SK-N-SH (cell line): ENCODE measurements at regions not wholly inside any gene's neighbourhood (a gene's known extent, or its start where the extent isn't known, plus 50 kb on each side); places are given as distances from the start of the nearest gene placed in this dataset.

Experiments used
- CTCF ChIA-PET: fragments of 300-600, 350-600 bp; formaldehyde crosslinking; extraction: SDS; loops from one replicate; lab custom pipeline; 2021; lab: Yijun Ruan, JAX
- POLR2A ChIA-PET: fragments of 350-600 bp; sonication (Branson Sonifier 250); formaldehyde crosslinking; extraction: SDS; loops from one replicate; lab custom pipeline; 2020; ENCODE audit warnings: antibody characterized with exemption, inconsistent platforms; lab: Yijun Ruan, JAX
- DNase-seq: peaks from one replicate; pipeline ENCODE4 v3.0.0; 2012
- H2AFZ ChIP-seq: fragments of 200-600 bp; sonication (generic); 2 replicates; pipeline ENCODE4 v1.8.1; 2016; ENCODE audit warnings: antibody characterized with exemption, mild to moderate bottlenecking, low read depth
- H3F3A ChIP-seq: fragments of 200-600 bp; sonication (generic); replicated peaks from 2 replicates; pipeline ENCODE3; 2016; ENCODE audit warnings: antibody characterized with exemption, mild to moderate bottlenecking; ENCODE audit not compliant: insufficient read depth
- H3K27ac ChIP-seq, 2 experiments: fragments of 200-500 bp in 1 of 2; fragments of 200-600 bp in 1 of 2; sonication (Bioruptor generic) in 1 of 2; sonication (generic), shearing (Covaris generic) in 1 of 2; 2 replicates each; pipeline versions ENCODE4 v1.5.1 to v1.6.1; 2014 to 2016; ENCODE audit warnings: low read depth in 2 of 2, inconsistent platforms in 1 of 2, low read length in 1 of 2, mild to moderate bottlenecking in 1 of 2, mixed read lengths in 1 of 2
- H3K27me3 ChIP-seq: fragments of 200-600 bp; sonication (generic), shearing (Covaris generic); 2 replicates; pipeline ENCODE4 v1.6.1; 2016; ENCODE audit warnings: mixed run types; ENCODE audit not compliant: insufficient read depth
- H3K36me3 ChIP-seq, 2 experiments: fragments of 200-500 bp in 1 of 2; fragments of 200-600 bp in 1 of 2; sonication (Bioruptor generic) in 1 of 2; sonication (generic) in 1 of 2; replicated peaks in 1 of 2; 2 replicates each; pipeline versions ENCODE3 to v1.5.1; 2014 to 2016; ENCODE audit warnings: low read length in 1 of 2, mild to moderate bottlenecking in 1 of 2; ENCODE audit not compliant: insufficient read depth in 2 of 2, control insufficient read depth in 1 of 2
- H3K4me1 ChIP-seq, 2 experiments: fragments of 200-500 bp in 1 of 2; fragments of 200-600 bp in 1 of 2; sonication (Bioruptor generic) in 1 of 2; sonication (generic), shearing (Covaris generic) in 1 of 2; 2 replicates each; pipeline versions ENCODE4 v1.5.1 to v1.6.1; 2014 to 2016; ENCODE audit warnings: low read depth in 1 of 2, low read length in 1 of 2, mixed run types in 1 of 2; ENCODE audit not compliant: insufficient read depth in 2 of 2, control insufficient read depth in 1 of 2
- H3K4me2 ChIP-seq: fragments of 200-600 bp; sonication (generic), shearing (Covaris generic); 2 replicates; pipeline ENCODE4 v1.6.1; 2017; ENCODE audit warnings: mixed run types
- H3K4me3 ChIP-seq, 2 experiments: fragments of 200-500 bp in 1 of 2; fragments of 200-600 bp in 1 of 2; sonication (Bioruptor generic) in 1 of 2; sonication (generic), shearing (Covaris generic) in 1 of 2; 2 replicates each; pipeline versions ENCODE4 v1.5.1 to v1.8.1; 2014 to 2016; ENCODE audit warnings: low read depth in 2 of 2, inconsistent platforms in 1 of 2, low read length in 1 of 2, mild to moderate bottlenecking in 1 of 2, mixed read lengths in 1 of 2, moderate library complexity in 1 of 2
- H3K79me2 ChIP-seq: fragments of 200-600 bp; sonication (generic); 2 replicates; pipeline ENCODE4 v1.8.1; 2017; ENCODE audit warnings: mild to moderate bottlenecking; ENCODE audit not compliant: insufficient read depth
- H3K9ac ChIP-seq: fragments of 200-600 bp; sonication (generic); 2 replicates; pipeline ENCODE4 v1.6.1; 2017; ENCODE audit warnings: mixed run types
- H3K9me2 ChIP-seq: fragments of 200-600 bp; sonication (generic); 2 replicates; pipeline ENCODE4 v1.6.1; 2017; ENCODE audit warnings: mixed run types
- H3K9me3 ChIP-seq: fragments of 200-600 bp; sonication (generic); 2 replicates; pipeline ENCODE4 v1.6.1; 2017; ENCODE audit warnings: mixed run types, mild to moderate bottlenecking, moderate library complexity
- H4K20me1 ChIP-seq: fragments of 200-600 bp; sonication (generic); 2 replicates; pipeline ENCODE4 v1.6.1; 2017; ENCODE audit warnings: mild to moderate bottlenecking, mixed run types; ENCODE audit not compliant: insufficient read depth
- FOSL2 ChIP-seq: IDR thresholded peaks from 2 replicates; pipeline ENCODE4 v1.4.0; 2012; ENCODE audit warnings: low read depth, mild to moderate bottlenecking, moderate library complexity, borderline replicate concordance
- FOXM1 ChIP-seq: IDR thresholded peaks from 2 replicates; pipeline ENCODE4 v1.4.0; 2012; ENCODE audit warnings: low read depth, mild to moderate bottlenecking
- JUND ChIP-seq: IDR thresholded peaks from 2 replicates; pipeline ENCODE4 v1.4.0; 2012
- RXRA ChIP-seq: IDR thresholded peaks from 2 replicates; pipeline ENCODE4 v1.4.0; 2012; ENCODE audit warnings: low read depth, mild to moderate bottlenecking, borderline replicate concordance
- SIN3A ChIP-seq: IDR thresholded peaks from 2 replicates; pipeline ENCODE4 v1.6.1; 2012; ENCODE audit warnings: low read depth, mild to moderate bottlenecking, low read length, moderate library complexity, borderline replicate concordance
- TEAD4 ChIP-seq: IDR thresholded peaks from 2 replicates; pipeline ENCODE4 v1.4.0; 2012; ENCODE audit warnings: mild to moderate bottlenecking, borderline replicate concordance; ENCODE audit not compliant: insufficient read depth
- WGBS: methylation state at CpG from one replicate; pipeline ENCODE4 v1.1.6; 2017; ENCODE audit warnings: low lambda C conversion rate; 5-methylcytosine and 5-hydroxymethylcytosine counted together
- TF ChIP-seq, protein P1 (sequence below): IDR thresholded peaks from 2 replicates; pipeline ENCODE4 v1.4.0; 2012; ENCODE audit warnings: low read depth, borderline replicate concordance
- TF ChIP-seq, protein P2 (sequence below): fragments of 200-600 bp; sonication (generic); IDR thresholded peaks from 2 replicates; pipeline ENCODE4 v1.6.1; 2017; ENCODE audit warnings: antibody characterized with exemption, mild to moderate bottlenecking, moderate library complexity
- TF ChIP-seq, protein P3 (sequence below): fragments of 150-350 bp; IDR thresholded peaks from 2 replicates; pipeline ENCODE4 v1.6.1; 2017; ENCODE audit warnings: antibody characterized with exemption, low read length, low read depth, borderline replicate concordance

DNA sequence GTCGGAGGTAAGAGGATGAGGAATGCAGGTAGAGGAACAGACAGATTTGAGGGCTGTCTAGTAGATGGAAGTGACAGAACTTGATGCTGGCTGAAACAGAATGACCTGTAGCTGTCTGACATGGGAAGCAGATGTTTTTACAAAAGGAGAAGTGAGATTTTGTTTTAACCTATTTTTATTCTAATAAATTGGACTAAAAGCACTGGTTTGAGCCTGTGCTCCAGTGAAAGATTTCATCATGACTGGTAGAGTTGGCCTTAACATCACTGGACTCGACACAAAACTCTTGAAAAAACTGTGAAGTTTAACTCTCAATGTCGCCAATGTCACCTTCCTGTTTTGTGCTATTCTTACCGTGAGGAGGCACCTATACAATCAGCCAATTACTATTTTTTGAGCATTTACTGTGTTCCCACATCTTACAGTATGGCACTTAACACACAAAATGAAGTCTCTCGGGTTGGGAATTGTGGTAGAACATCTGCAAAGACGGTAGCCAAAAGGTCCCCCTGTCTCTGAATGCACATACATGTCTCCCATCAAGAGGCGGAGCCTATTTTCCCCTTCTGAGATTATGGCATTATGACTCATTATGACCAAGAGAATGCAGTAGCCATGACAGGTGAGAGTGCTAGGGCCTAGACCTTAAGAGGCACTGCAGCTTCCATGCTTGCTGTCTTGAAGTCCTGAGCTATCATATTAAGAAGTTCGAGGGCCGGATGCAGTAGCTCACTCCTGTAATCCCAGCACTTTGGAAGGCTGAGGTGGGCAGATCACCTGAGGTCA is 93.2 kb downstream of the FOXF2 start:
- H3K36me3 ChIP-seq, result no peaks in the 10 kb centered on the region
- H4K20me1 ChIP-seq, result no peaks in the 10 kb centered on the region
- H3K9me2 ChIP-seq, result no peaks in the 10 kb centered on the region
- no peak for DNase-seq
- H3K9me3 ChIP-seq, result no peaks in the 10 kb centered on the region
- H2AFZ ChIP-seq, result no peak overlapping the region
- CTCF ChIA-PET, result no interaction called here
- no peak overlapping the region for H3K9ac ChIP-seq
- H3K79me2 ChIP-seq, result no peaks in the 10 kb centered on the region
- no peaks in the 10 kb centered on the region for H3F3A ChIP-seq
- no peaks in the 10 kb centered on the region for H3K4me1 ChIP-seq
- TF ChIP-seq RXRA (no peak), FOXM1 (no peak), TEAD4 (no peak), JUND (no peak), SIN3A (no peak)
- TF ChIP-seq, protein P1, sequence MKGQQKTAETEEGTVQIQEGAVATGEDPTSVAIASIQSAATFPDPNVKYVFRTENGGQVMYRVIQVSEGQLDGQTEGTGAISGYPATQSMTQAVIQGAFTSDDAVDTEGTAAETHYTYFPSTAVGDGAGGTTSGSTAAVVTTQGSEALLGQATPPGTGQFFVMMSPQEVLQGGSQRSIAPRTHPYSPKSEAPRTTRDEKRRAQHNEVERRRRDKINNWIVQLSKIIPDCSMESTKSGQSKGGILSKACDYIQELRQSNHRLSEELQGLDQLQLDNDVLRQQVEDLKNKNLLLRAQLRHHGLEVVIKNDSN, result no peak
- TF ChIP-seq, protein P2, sequence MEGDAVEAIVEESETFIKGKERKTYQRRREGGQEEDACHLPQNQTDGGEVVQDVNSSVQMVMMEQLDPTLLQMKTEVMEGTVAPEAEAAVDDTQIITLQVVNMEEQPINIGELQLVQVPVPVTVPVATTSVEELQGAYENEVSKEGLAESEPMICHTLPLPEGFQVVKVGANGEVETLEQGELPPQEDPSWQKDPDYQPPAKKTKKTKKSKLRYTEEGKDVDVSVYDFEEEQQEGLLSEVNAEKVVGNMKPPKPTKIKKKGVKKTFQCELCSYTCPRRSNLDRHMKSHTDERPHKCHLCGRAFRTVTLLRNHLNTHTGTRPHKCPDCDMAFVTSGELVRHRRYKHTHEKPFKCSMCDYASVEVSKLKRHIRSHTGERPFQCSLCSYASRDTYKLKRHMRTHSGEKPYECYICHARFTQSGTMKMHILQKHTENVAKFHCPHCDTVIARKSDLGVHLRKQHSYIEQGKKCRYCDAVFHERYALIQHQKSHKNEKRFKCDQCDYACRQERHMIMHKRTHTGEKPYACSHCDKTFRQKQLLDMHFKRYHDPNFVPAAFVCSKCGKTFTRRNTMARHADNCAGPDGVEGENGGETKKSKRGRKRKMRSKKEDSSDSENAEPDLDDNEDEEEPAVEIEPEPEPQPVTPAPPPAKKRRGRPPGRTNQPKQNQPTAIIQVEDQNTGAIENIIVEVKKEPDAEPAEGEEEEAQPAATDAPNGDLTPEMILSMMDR, result no peak
- TF ChIP-seq, all 33 proteins: peak for 0
- H3K27ac ChIP-seq, result no peak overlapping the region
- H3K27me3 ChIP-seq, result no peaks in the 10 kb centered on the region
- POLR2A ChIA-PET, result no interaction called here
- WGBS, result 10% methylated on average over 7 of the region's 9 CpGs
- H3K4me3 ChIP-seq, result no peak overlapping the region
- no peak overlapping the region for H3K4me2 ChIP-seq

DNA sequence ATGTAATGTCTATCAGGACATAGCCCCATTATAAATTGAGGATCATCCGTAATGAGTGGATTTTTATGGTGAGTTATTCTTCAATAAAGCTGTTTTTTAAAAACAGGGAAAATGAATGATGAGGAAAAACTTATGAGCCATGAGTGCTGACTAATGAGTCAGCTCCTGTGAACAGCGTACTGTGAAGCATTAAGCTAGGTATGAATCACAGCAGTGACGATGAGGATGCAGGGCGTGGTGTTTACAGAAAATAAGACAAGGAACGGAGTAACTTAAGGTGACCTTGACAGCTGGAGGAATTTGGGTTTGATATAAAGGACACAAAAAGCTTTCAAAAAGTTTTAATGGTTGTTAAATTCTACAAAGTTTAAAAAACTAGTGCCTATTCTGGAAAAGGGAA is 96.3 kb downstream of the FOXF2 start:
- Histone ChIP-seq H3K27me3 (peaks cover 19% of the 10 kb centered on the region), H2AFZ (no peak overlapping the region), H3K36me3 (no peaks in the 10 kb centered on the region), H3K9me2 (no peaks in the 10 kb centered on the region), H3K4me1 (no peaks in the 10 kb centered on the region), H3K9me3 (no peaks in the 10 kb centered on the region), H3K4me3 (no peak overlapping the region), H3K4me2 (no peak overlapping the region), H3K9ac (no peak overlapping the region), H3K79me2 (no peaks in the 10 kb centered on the region), H3F3A (no peaks in the 10 kb centered on the region), H4K20me1 (no peaks in the 10 kb centered on the region), H3K27ac (no peak overlapping the region)
- WGBS, result 1% methylated on average over 5 of the region's 5 CpGs
- ChIA-PET POLR2A (no interaction called here), CTCF (no interaction called here)
- no peak for DNase-seq
- TF ChIP-seq, protein P3, sequence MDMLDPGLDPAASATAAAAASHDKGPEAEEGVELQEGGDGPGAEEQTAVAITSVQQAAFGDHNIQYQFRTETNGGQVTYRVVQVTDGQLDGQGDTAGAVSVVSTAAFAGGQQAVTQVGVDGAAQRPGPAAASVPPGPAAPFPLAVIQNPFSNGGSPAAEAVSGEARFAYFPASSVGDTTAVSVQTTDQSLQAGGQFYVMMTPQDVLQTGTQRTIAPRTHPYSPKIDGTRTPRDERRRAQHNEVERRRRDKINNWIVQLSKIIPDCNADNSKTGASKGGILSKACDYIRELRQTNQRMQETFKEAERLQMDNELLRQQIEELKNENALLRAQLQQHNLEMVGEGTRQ, result no peak
- TF ChIP-seq FOSL2, result 0 out of 2 replicates have a peak, but pooled peaks have one; percentile 7
